ENCODE measurements at regions not wholly inside any gene's neighbourhood (a gene's known extent, or its start where the extent isn't known, plus 50 kb on each side); places are given as distances from the start of the nearest gene placed in this dataset.

- CTCF ChIA-PET, result interaction anchor here (0.6 to 1.1 kb wide), 2 partner anchors 10 to 636 kb away, joined by 3 read pairs; no protein-coding TSS in a partner anchor
- POLR2A ChIA-PET, result no interaction called here
- TF ChIP-seq, protein P1, sequence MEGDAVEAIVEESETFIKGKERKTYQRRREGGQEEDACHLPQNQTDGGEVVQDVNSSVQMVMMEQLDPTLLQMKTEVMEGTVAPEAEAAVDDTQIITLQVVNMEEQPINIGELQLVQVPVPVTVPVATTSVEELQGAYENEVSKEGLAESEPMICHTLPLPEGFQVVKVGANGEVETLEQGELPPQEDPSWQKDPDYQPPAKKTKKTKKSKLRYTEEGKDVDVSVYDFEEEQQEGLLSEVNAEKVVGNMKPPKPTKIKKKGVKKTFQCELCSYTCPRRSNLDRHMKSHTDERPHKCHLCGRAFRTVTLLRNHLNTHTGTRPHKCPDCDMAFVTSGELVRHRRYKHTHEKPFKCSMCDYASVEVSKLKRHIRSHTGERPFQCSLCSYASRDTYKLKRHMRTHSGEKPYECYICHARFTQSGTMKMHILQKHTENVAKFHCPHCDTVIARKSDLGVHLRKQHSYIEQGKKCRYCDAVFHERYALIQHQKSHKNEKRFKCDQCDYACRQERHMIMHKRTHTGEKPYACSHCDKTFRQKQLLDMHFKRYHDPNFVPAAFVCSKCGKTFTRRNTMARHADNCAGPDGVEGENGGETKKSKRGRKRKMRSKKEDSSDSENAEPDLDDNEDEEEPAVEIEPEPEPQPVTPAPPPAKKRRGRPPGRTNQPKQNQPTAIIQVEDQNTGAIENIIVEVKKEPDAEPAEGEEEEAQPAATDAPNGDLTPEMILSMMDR (IDR thresholded peaks at IDR 0.05; ENCODE audit: insufficient read depth, low read depth, low read length), result no peak
- DNase-seq (ENCODE audit: low read depth), result no peak
- Histone ChIP-seq H3K36me3 (ENCODE audit: control insufficient read depth, insufficient read depth, low read length) (peaks cover 2% of the 10 kb centered on the region), H3K4me3 (ENCODE audit: low read depth, low read length) (no peak overlapping the region), H3K27me3 (ENCODE audit: control insufficient read depth, insufficient read depth, low read length) (no peaks in the 10 kb centered on the region)
These were observed 77.5 kb upstream of the CLCN4 start for GRCh38 chrX:10079231-10079630.

GRCh38 chrX:10083809-10084208 is 73.0 kb upstream of the CLCN4 start:
- DNase-seq (ENCODE audit: low read depth), result no peak
- Histone ChIP-seq H3K36me3 (ENCODE audit: control insufficient read depth, insufficient read depth, low read length) (peaks cover 4% of the 10 kb centered on the region), H3K27me3 (ENCODE audit: control insufficient read depth, insufficient read depth, low read length) (no peaks in the 10 kb centered on the region), H3K4me3 (ENCODE audit: low read depth, low read length) (no peak overlapping the region)
- POLR2A ChIA-PET, result no interaction called here
- CTCF ChIA-PET, result interaction anchor here (1.7 kb wide), 2 partner anchors 11 to 25 kb away, joined by 3 to 4 read pairs; no protein-coding TSS in a partner anchor
- TF ChIP-seq, protein P1 (IDR thresholded peaks at IDR 0.05; ENCODE audit: insufficient read depth, low read depth, low read length), result no peak

GRCh38 chrX:10085223-10085622 is 71.6 kb upstream of the CLCN4 start:
- ChIA-PET POLR2A (no interaction called here), CTCF (no interaction called here)
- DNase-seq (ENCODE audit: low read depth), result no peak
- Histone ChIP-seq H3K4me3 (ENCODE audit: low read depth, low read length) (no peak overlapping the region), H3K36me3 (ENCODE audit: control insufficient read depth, insufficient read depth, low read length) (peaks cover 4% of the 10 kb centered on the region), H3K27me3 (ENCODE audit: control insufficient read depth, insufficient read depth, low read length) (no peaks in the 10 kb centered on the region)
- TF ChIP-seq, protein P1 (IDR thresholded peaks at IDR 0.05; ENCODE audit: insufficient read depth, low read depth, low read length), result no peak

- ChIA-PET POLR2A (no interaction called here), CTCF (no interaction called here)
- H3K27me3 ChIP-seq (ENCODE audit: control insufficient read depth, insufficient read depth, low read length), result no peaks in the 10 kb centered on the region
- TF ChIP-seq, protein P1 (IDR thresholded peaks at IDR 0.05; ENCODE audit: insufficient read depth, low read depth, low read length), result no peak
- DNase-seq (ENCODE audit: low read depth), result no peak
- H3K4me3 ChIP-seq (ENCODE audit: low read depth, low read length), result no peak overlapping the region
- H3K36me3 ChIP-seq (ENCODE audit: control insufficient read depth, insufficient read depth, low read length), result peaks cover 2% of the 10 kb centered on the region
These were observed 70.1 kb upstream of the CLCN4 start for GRCh38 chrX:10086676-10087075.

- no peak overlapping the region for H3K4me3 ChIP-seq (ENCODE audit: low read depth, low read length)
- H3K36me3 ChIP-seq (ENCODE audit: control insufficient read depth, insufficient read depth, low read length), result peaks cover 4% of the 10 kb centered on the region
- no peaks in the 10 kb centered on the region for H3K27me3 ChIP-seq (ENCODE audit: control insufficient read depth, insufficient read depth, low read length)
- CTCF ChIA-PET, result no interaction called here
- POLR2A ChIA-PET, result no interaction called here
- TF ChIP-seq, protein P1 (IDR thresholded peaks at IDR 0.05; ENCODE audit: insufficient read depth, low read depth, low read length), result no peak
- no peak for DNase-seq (ENCODE audit: low read depth)
These were observed 69.4 kb upstream of the CLCN4 start for GRCh38 chrX:10087391-10087790.

Data from BJ (cell line).